CD14-positive monocyte (primary cell): ENCODE measurements at regions not wholly inside any gene's neighbourhood (a gene's known extent, or its start where the extent isn't known, plus 50 kb on each side); places are given as distances from the start of the nearest gene placed in this dataset.
"Not testable (repeated sequence)": the region's sequence is repeated elsewhere in the genome, so short reads cannot be mapped to it uniquely, and the experiment has no call there.

ENCODE experiments used
- DNase-seq, 3 donors: peaks; one replicate each; pipeline ENCODE4 v3.0.0-alpha.2; 2011 to 2022
- H2AFZ ChIP-seq: 2 replicates; pipeline ENCODE4 v1.6.0; 2012; ENCODE audit warnings: mild to moderate bottlenecking, low read depth, low read length, inconsistent platforms; ENCODE audit not compliant: insufficient read depth, poor library complexity, severe bottlenecking
- H3K27ac ChIP-seq, 2 donors: 1 replicate in 1 of 2; 2 replicates in 1 of 2; pipeline ENCODE4 v1.5.1; 2012 to 2013; ENCODE audit warnings: low read length in 2 of 2, control low read depth in 1 of 2, inconsistent platforms in 1 of 2, low read depth in 1 of 2, mild to moderate bottlenecking in 1 of 2
- H3K27me3 ChIP-seq, 2 donors: one replicate each; pipeline versions ENCODE4 v1.6.0 to v1.6.1; 2011 to 2013; ENCODE audit warnings: low read length in 2 of 2; ENCODE audit not compliant: control insufficient read depth in 2 of 2, insufficient read depth in 2 of 2
- H3K36me3 ChIP-seq, 2 donors: replicated peaks in 1 of 2; 1 replicate in 1 of 2; 2 replicates in 1 of 2; pipeline versions ENCODE4 v1.5.1 to v1.6.1; 2012 to 2013; ENCODE audit warnings: low read length in 2 of 2, control low read depth in 1 of 2, inconsistent platforms in 1 of 2, mild to moderate bottlenecking in 1 of 2; ENCODE audit not compliant: insufficient read depth in 2 of 2, control insufficient read depth in 1 of 2
- H3K4me1 ChIP-seq, 2 donors: 1 replicate in 1 of 2; 2 replicates in 1 of 2; pipeline versions ENCODE4 v1.5.1 to v1.6.1; 2012 to 2013; ENCODE audit warnings: low read length in 2 of 2, control low read depth in 1 of 2, inconsistent platforms in 1 of 2, mild to moderate bottlenecking in 1 of 2, moderate library complexity in 1 of 2; ENCODE audit not compliant: insufficient read depth in 2 of 2, control insufficient read depth in 1 of 2
- H3K4me2 ChIP-seq: replicated peaks from 2 replicates; pipeline ENCODE3; 2012; ENCODE audit warnings: low read length, moderate library complexity, mild to moderate bottlenecking; ENCODE audit not compliant: poor library complexity, severe bottlenecking; ENCODE audit errors: extremely low read depth
- H3K4me3 ChIP-seq, 3 experiments: fragments of 200-600 bp in 1 of 3; sonication (generic) in 1 of 3; replicated peaks in 1 of 3; 1 replicate in 2 of 3; 2 replicates in 1 of 3; pipeline ENCODE4 v1.5.1; 2011 to 2013; ENCODE audit warnings: low read length in 3 of 3, mild to moderate bottlenecking in 3 of 3, control low read depth in 2 of 3, low read depth in 2 of 3, inconsistent platforms in 1 of 3, moderate library complexity in 1 of 3
- H3K79me2 ChIP-seq: 2 replicates; pipeline ENCODE4 v1.6.0; 2012; ENCODE audit warnings: mild to moderate bottlenecking, control low read depth, inconsistent platforms, low read length, moderate library complexity; ENCODE audit not compliant: insufficient read depth
- H3K9ac ChIP-seq: 2 replicates; pipeline ENCODE4 v1.6.0; 2017; ENCODE audit warnings: low read length, mild to moderate bottlenecking; ENCODE audit not compliant: insufficient read depth, poor library complexity, severe bottlenecking
- H3K9me3 ChIP-seq, 2 donors: replicated peaks in 1 of 2; 1 replicate in 1 of 2; 2 replicates in 1 of 2; pipeline versions ENCODE4 v1.5.1 to v1.6.1; 2012 to 2013; ENCODE audit warnings: low read length in 2 of 2, control low read depth in 1 of 2; ENCODE audit not compliant: control insufficient read depth in 1 of 2, insufficient read depth in 1 of 2
- H4K20me1 ChIP-seq: 2 replicates; pipeline ENCODE4 v1.6.0; 2012; ENCODE audit warnings: mild to moderate bottlenecking, low read length, control low read depth, moderate library complexity; ENCODE audit not compliant: insufficient read depth
- H3K27ac Mint-ChIP-seq, 7 donors: one replicate each; pipeline ENCODE4 v1.8.0; 2020; ENCODE audit warnings: mild to moderate bottlenecking in 7 of 7, mixed read lengths in 7 of 7, moderate library complexity in 6 of 7, inconsistent platforms in 2 of 7
- H3K27me3 Mint-ChIP-seq, 3 donors: one replicate each; pipeline ENCODE4 v1.8.0; 2021 to 2022; ENCODE audit warnings: low read depth in 3 of 3, mild to moderate bottlenecking in 3 of 3, mixed read lengths in 3 of 3, moderate library complexity in 3 of 3, inconsistent platforms in 1 of 3
- H3K36me3 Mint-ChIP-seq, 2 donors: one replicate each; pipeline ENCODE4 v1.8.0; 2020; ENCODE audit warnings: mixed read lengths in 2 of 2, inconsistent platforms in 1 of 2, mild to moderate bottlenecking in 1 of 2
- H3K4me1 Mint-ChIP-seq: one replicate; pipeline ENCODE4 v1.8.0; 2020; ENCODE audit warnings: mild to moderate bottlenecking, mixed read lengths
- H3K4me3 Mint-ChIP-seq, 2 donors: one replicate each; pipeline ENCODE4 v1.8.0; 2020; ENCODE audit warnings: mild to moderate bottlenecking in 2 of 2, mixed read lengths in 2 of 2, moderate library complexity in 1 of 2
- H3K9me3 Mint-ChIP-seq, 7 donors: one replicate each; pipeline ENCODE4 v1.8.0; 2020 to 2022; ENCODE audit warnings: mixed read lengths in 7 of 7, mild to moderate bottlenecking in 6 of 7, moderate library complexity in 6 of 7, inconsistent platforms in 2 of 7
- WGBS: methylation state at CpG from one replicate; pipeline ENCODE4 v1.1.5; 2013; ENCODE audit warnings: missing lambda C conversion rate; ENCODE audit not compliant: insufficient coverage; 5-methylcytosine and 5-hydroxymethylcytosine counted together
- intact Hi-C, 2 donors: fragments of 100-400 bp; cut with micrococcal nuclease; formaldehyde crosslinking; loops; one replicate each; pipeline versions ENCODE4 v1.15.0 to v1.15.1; 2023

DNA sequence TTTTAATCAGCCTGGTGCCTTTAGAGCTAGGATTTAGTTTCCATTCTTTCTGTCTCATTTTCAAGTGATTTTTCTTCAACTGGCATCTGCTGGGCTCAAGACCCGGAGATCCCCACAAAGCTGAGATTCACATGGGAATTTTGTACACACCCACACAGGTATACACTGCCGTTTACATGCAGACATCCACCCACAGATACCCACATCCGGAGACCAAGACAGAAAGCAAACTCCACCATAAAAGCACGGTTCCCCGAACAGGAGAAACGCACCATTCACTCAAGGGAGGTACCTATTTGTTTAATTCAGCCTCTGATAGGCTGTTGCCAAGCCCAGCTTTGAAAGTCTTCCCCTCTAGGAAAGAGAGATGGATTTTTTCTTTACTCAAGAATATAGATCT lies 87.2 kb downstream of the ART5 start:
- H3K27ac ChIP-seq, H3K4me3 ChIP-seq, H3K4me1 ChIP-seq, H3K27ac Mint-ChIP-seq, H3K4me1 Mint-ChIP-seq, H3K79me2 ChIP-seq, H3K36me3 ChIP-seq, H3K4me3 Mint-ChIP-seq, DNase-seq, H2AFZ ChIP-seq, H3K27me3 ChIP-seq, H3K36me3 Mint-ChIP-seq, H3K9me3 ChIP-seq, H3K9ac ChIP-seq, H3K9me3 Mint-ChIP-seq, intact Hi-C loops, H4K20me1 ChIP-seq, H3K4me2 ChIP-seq: not testable (repeated sequence)
- no CpG with 5 or more reads among the region's 6 CpGs for WGBS
- H3K27me3 Mint-ChIP-seq: peaks cover 3 to 12% (median 5%) of the 10 kb centered on the region in 3 donors

DNA sequence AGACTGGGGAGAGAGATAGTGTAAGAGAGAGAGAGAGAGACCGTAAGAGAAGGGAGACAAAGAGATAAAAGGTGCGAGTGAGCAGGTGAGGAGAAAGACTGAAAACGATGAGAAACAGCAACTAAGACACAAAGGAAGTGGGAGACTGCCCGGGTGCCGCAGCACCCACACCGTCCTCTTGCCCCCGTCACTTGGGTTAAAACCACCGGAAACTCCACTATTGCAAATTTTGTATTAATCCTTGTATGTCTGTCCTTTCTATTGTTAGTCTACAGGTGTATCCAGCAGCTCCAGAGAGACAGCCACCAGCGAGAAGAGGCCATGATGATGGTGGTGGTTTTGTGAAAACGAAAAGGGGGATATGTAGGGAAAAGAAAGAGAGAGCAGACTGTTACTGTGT lies 96.8 kb downstream of the ART5 start:
- H3K27ac Mint-ChIP-seq, DNase-seq, H3K9ac ChIP-seq, H3K27me3 ChIP-seq, H2AFZ ChIP-seq, H3K4me2 ChIP-seq, H3K4me1 Mint-ChIP-seq, H3K9me3 ChIP-seq, H3K27ac ChIP-seq, intact Hi-C loops, H3K79me2 ChIP-seq, H3K4me1 ChIP-seq, H4K20me1 ChIP-seq, H3K4me3 ChIP-seq, H3K36me3 Mint-ChIP-seq, H3K36me3 ChIP-seq, H3K9me3 Mint-ChIP-seq: not testable (repeated sequence)
- peak overlapping the region in 1 of 2 donors; percentile 9 for H3K4me3 Mint-ChIP-seq
- peaks cover 13 to 16% (median 15%) of the 10 kb centered on the region in 3 donors for H3K27me3 Mint-ChIP-seq
- WGBS: 97% methylated on average over 6 of the region's 10 CpGs

DNA sequence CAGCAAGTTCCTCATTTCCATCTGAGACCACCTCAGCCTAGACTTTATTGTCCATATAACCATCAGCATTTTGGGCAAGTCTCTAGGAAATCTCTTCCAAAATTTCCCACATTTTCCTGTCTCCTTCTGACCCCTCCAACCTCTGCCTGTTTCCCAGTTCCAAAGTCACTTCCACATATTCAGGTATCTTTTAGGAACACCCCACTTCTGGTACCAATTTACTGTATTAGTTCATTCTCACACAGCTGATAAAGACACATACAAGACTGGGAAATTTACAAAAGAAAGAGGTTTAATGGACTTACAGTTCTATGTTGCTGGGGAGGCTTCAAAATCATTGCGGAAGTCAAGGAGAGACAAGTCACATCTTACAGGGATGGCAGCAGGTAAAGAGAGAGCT lies 103.6 kb downstream of the ART5 start:
- H3K9ac ChIP-seq, DNase-seq, H3K27me3 ChIP-seq, H3K4me3 Mint-ChIP-seq, H3K27me3 Mint-ChIP-seq, H3K4me3 ChIP-seq, H3K79me2 ChIP-seq, H2AFZ ChIP-seq, H3K4me2 ChIP-seq, H3K4me1 ChIP-seq, H3K27ac Mint-ChIP-seq, H3K36me3 ChIP-seq, intact Hi-C loops, H4K20me1 ChIP-seq, H3K36me3 Mint-ChIP-seq, H3K9me3 ChIP-seq, H3K4me1 Mint-ChIP-seq, H3K27ac ChIP-seq: not testable (repeated sequence)
- WGBS: no CpG with 5 or more reads among the region's 1 CpG
- H3K9me3 Mint-ChIP-seq: peaks cover 9 to 25% (median 17%) of the 10 kb centered on the region in 7 donors

DNA sequence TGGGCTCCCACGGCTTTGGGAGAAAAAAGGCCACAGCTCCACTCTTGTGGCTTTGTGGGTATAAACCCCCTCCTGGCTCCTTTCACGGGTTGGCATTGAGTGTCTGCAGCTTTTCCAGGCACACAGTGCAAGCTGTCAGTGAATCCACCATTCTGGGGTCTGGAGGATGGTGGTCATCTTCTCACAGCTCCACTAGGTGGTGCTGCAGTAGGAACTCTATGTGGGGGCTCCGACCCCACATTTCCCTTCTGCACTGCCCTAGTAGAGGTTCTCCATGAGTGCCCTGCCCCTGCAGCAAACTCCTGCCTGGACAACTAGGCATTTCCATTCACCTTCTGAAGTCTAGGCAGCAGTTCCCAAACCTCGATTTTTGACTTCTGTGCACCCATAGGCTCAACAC lies 104.5 kb downstream of the ART5 start:
- H3K4me1 Mint-ChIP-seq, H3K4me3 Mint-ChIP-seq, H3K27ac Mint-ChIP-seq, H3K27ac ChIP-seq, H4K20me1 ChIP-seq, H3K36me3 Mint-ChIP-seq, DNase-seq, intact Hi-C loops, H3K27me3 ChIP-seq, H3K4me1 ChIP-seq, H2AFZ ChIP-seq, H3K9ac ChIP-seq, H3K27me3 Mint-ChIP-seq, H3K4me3 ChIP-seq, H3K36me3 ChIP-seq, H3K79me2 ChIP-seq, H3K4me2 ChIP-seq, H3K9me3 ChIP-seq: not testable (repeated sequence)
- H3K9me3 Mint-ChIP-seq: peaks cover 9 to 25% (median 17%) of the 10 kb centered on the region in 7 donors
- WGBS: no CpG with 5 or more reads among the region's 4 CpGs
